ENCODE measurements at regions not wholly inside any gene's neighbourhood (a gene's known extent, or its start where the extent isn't known, plus 50 kb on each side); places are given as distances from the start of the nearest gene placed in this dataset.
"Not testable (repeated sequence)": the region's sequence is repeated elsewhere in the genome, so short reads cannot be mapped to it uniquely, and the experiment has no call there.

GRCh38 chr18:8992500-8992899 is 110.0 kb upstream of the NDUFV2 start:
- TF ChIP-seq CTCF, POLR2A (IDR thresholded peaks at IDR 0.05): not testable (repeated sequence)

Data from thyroid gland (tissue), 4 donors.